ENCODE measurements at regions not wholly inside any gene's neighbourhood (a gene's known extent, or its start where the extent isn't known, plus 50 kb on each side); places are given as distances from the start of the nearest gene placed in this dataset.

- H3K23ac ChIP-seq (ENCODE audit: low read length): no peak overlapping the region
- H3K9me3 ChIP-seq (ENCODE audit: insufficient read depth, low read depth, low read length): no peaks in the 10 kb centered on the region
- no peak for DNase-seq
- no peak overlapping the region for H3K27ac ChIP-seq (ENCODE audit: low read depth, low read length)
- H4K91ac ChIP-seq (ENCODE audit: low read depth, low read length): no peak overlapping the region
- no peaks in the 10 kb centered on the region for H3K36me3 ChIP-seq (ENCODE audit: control insufficient read depth in 1 of 2, insufficient read depth in 2 of 2, low read length in 2 of 2)
- no peak overlapping the region for H2BK12ac ChIP-seq (ENCODE audit: low read length)
- H2BK120ac ChIP-seq (ENCODE audit: insufficient read depth, low read length, poor library complexity): no peak overlapping the region
- H4K12ac ChIP-seq (ENCODE audit: low read depth, low read length): no peak overlapping the region
- H3K18ac ChIP-seq (ENCODE audit: low read length): no peak overlapping the region
- H3K79me1 ChIP-seq (ENCODE audit: low read length): no peaks in the 10 kb centered on the region
- no peak overlapping the region for H3K4me3 ChIP-seq (ENCODE audit: low read depth, low read length)
- no peak overlapping the region for H3K14ac ChIP-seq (ENCODE audit: low read length)
- no peak overlapping the region for H3K4me2 ChIP-seq (ENCODE audit: low read length)
- no peaks in the 10 kb centered on the region for H3K79me2 ChIP-seq (ENCODE audit: control insufficient read depth, insufficient read depth, low read length, poor library complexity)
- no peak overlapping the region for H2BK5ac ChIP-seq (ENCODE audit: low read depth, low read length, poor library complexity)
- H3K4ac ChIP-seq (ENCODE audit: low read depth, low read length): no peak overlapping the region
- H3K27me3 ChIP-seq (ENCODE audit: insufficient read depth, low read length): no peaks in the 10 kb centered on the region
- no peak overlapping the region for H4K8ac ChIP-seq (ENCODE audit: low read depth, low read length)
- H2AFZ ChIP-seq (ENCODE audit: insufficient read depth, low read length, poor library complexity): no peak overlapping the region
- WGBS (ENCODE audit: extremely low coverage, insufficient coverage, insufficient read length): no CpG with 5 or more reads among the region's 2 CpGs
- H3K9ac ChIP-seq (ENCODE audit: low read length): no peak overlapping the region
- H3K4me1 ChIP-seq (ENCODE audit: control insufficient read depth in 1 of 2, insufficient read depth in 2 of 2, low read length in 2 of 2): no peaks in the 10 kb centered on the region
- H2AK5ac ChIP-seq (ENCODE audit: low read length): no peak overlapping the region
Measured at GRCh38 chr3:82386647-82387046, 625.2 kb upstream of the GBE1 start.

GRCh38 chr3:82384181-82384580 lies 622.7 kb upstream of the GBE1 start:
- Histone ChIP-seq H3K79me2 (ENCODE audit: control insufficient read depth, insufficient read depth, low read length, poor library complexity) (no peaks in the 10 kb centered on the region), H3K14ac (ENCODE audit: low read length) (no peak overlapping the region), H3K9me3 (ENCODE audit: insufficient read depth, low read depth, low read length) (no peaks in the 10 kb centered on the region), H3K18ac (ENCODE audit: low read length) (no peak overlapping the region), H4K8ac (ENCODE audit: low read depth, low read length) (no peak overlapping the region), H3K4me2 (ENCODE audit: low read length) (no peak overlapping the region), H3K4me1 (ENCODE audit: control insufficient read depth in 1 of 2, insufficient read depth in 2 of 2, low read length in 2 of 2) (no peaks in the 10 kb centered on the region), H2BK5ac (ENCODE audit: low read depth, low read length, poor library complexity) (no peak overlapping the region), H2AK5ac (ENCODE audit: low read length) (no peak overlapping the region), H2BK12ac (ENCODE audit: low read length) (no peak overlapping the region), H4K12ac (ENCODE audit: low read depth, low read length) (no peak overlapping the region), H3K79me1 (ENCODE audit: low read length) (no peaks in the 10 kb centered on the region), H3K36me3 (ENCODE audit: control insufficient read depth in 1 of 2, insufficient read depth in 2 of 2, low read length in 2 of 2) (no peaks in the 10 kb centered on the region), H3K4ac (ENCODE audit: low read depth, low read length) (no peak overlapping the region), H3K27ac (ENCODE audit: low read depth, low read length) (no peak overlapping the region), H2AFZ (ENCODE audit: insufficient read depth, low read length, poor library complexity) (no peak overlapping the region), H2BK120ac (ENCODE audit: insufficient read depth, low read length, poor library complexity) (no peak overlapping the region), H4K91ac (ENCODE audit: low read depth, low read length) (no peak overlapping the region), H3K23ac (ENCODE audit: low read length) (no peak overlapping the region), H3K9ac (ENCODE audit: low read length) (no peak overlapping the region), H3K4me3 (ENCODE audit: low read depth, low read length) (no peak overlapping the region), H3K27me3 (ENCODE audit: insufficient read depth, low read length) (no peaks in the 10 kb centered on the region)
- no CpG with 5 or more reads among the region's 3 CpGs for WGBS (ENCODE audit: extremely low coverage, insufficient coverage, insufficient read length)
- no peak for DNase-seq

GRCh38 chr3:82382831-82383230 lies 621.4 kb upstream of the GBE1 start:
- no peak overlapping the region for H2AFZ ChIP-seq (ENCODE audit: insufficient read depth, low read length, poor library complexity)
- no peak for DNase-seq
- H3K14ac ChIP-seq (ENCODE audit: low read length): no peak overlapping the region
- no peak overlapping the region for H3K4ac ChIP-seq (ENCODE audit: low read depth, low read length)
- H2BK5ac ChIP-seq (ENCODE audit: low read depth, low read length, poor library complexity): no peak overlapping the region
- H2BK12ac ChIP-seq (ENCODE audit: low read length): no peak overlapping the region
- no CpG with 5 or more reads among the region's 4 CpGs for WGBS (ENCODE audit: extremely low coverage, insufficient coverage, insufficient read length)
- no peak overlapping the region for H3K27ac ChIP-seq (ENCODE audit: low read depth, low read length)
- no peaks in the 10 kb centered on the region for H3K4me1 ChIP-seq (ENCODE audit: control insufficient read depth in 1 of 2, insufficient read depth in 2 of 2, low read length in 2 of 2)
- H3K79me1 ChIP-seq (ENCODE audit: low read length): no peaks in the 10 kb centered on the region
- H3K9me3 ChIP-seq (ENCODE audit: insufficient read depth, low read depth, low read length): peaks cover 2% of the 10 kb centered on the region
- no peak overlapping the region for H4K12ac ChIP-seq (ENCODE audit: low read depth, low read length)
- H3K4me3 ChIP-seq (ENCODE audit: low read depth, low read length): no peak overlapping the region
- no peaks in the 10 kb centered on the region for H3K79me2 ChIP-seq (ENCODE audit: control insufficient read depth, insufficient read depth, low read length, poor library complexity)
- no peak overlapping the region for H2BK120ac ChIP-seq (ENCODE audit: insufficient read depth, low read length, poor library complexity)
- H2AK5ac ChIP-seq (ENCODE audit: low read length): no peak overlapping the region
- no peaks in the 10 kb centered on the region for H3K36me3 ChIP-seq (ENCODE audit: control insufficient read depth in 1 of 2, insufficient read depth in 2 of 2, low read length in 2 of 2)
- H3K18ac ChIP-seq (ENCODE audit: low read length): no peak overlapping the region
- no peak overlapping the region for H4K8ac ChIP-seq (ENCODE audit: low read depth, low read length)
- H4K91ac ChIP-seq (ENCODE audit: low read depth, low read length): no peak overlapping the region
- H3K23ac ChIP-seq (ENCODE audit: low read length): no peak overlapping the region
- H3K4me2 ChIP-seq (ENCODE audit: low read length): no peak overlapping the region
- H3K9ac ChIP-seq (ENCODE audit: low read length): no peak overlapping the region
- no peaks in the 10 kb centered on the region for H3K27me3 ChIP-seq (ENCODE audit: insufficient read depth, low read length)

GRCh38 chr3:82378392-82378791 lies 616.9 kb upstream of the GBE1 start:
- H3K9ac ChIP-seq (ENCODE audit: low read length): no peak overlapping the region
- no peak overlapping the region for H3K27ac ChIP-seq (ENCODE audit: low read depth, low read length)
- H4K12ac ChIP-seq (ENCODE audit: low read depth, low read length): no peak overlapping the region
- H2BK120ac ChIP-seq (ENCODE audit: insufficient read depth, low read length, poor library complexity): no peak overlapping the region
- H3K79me1 ChIP-seq (ENCODE audit: low read length): no peaks in the 10 kb centered on the region
- H3K14ac ChIP-seq (ENCODE audit: low read length): no peak overlapping the region
- H3K9me3 ChIP-seq (ENCODE audit: insufficient read depth, low read depth, low read length): peaks cover 11% of the 10 kb centered on the region
- H3K23ac ChIP-seq (ENCODE audit: low read length): no peak overlapping the region
- DNase-seq: no peak
- no CpG with 5 or more reads among the region's 2 CpGs for WGBS (ENCODE audit: extremely low coverage, insufficient coverage, insufficient read length)
- H3K4me3 ChIP-seq (ENCODE audit: low read depth, low read length): no peak overlapping the region
- H2BK5ac ChIP-seq (ENCODE audit: low read depth, low read length, poor library complexity): no peak overlapping the region
- no peaks in the 10 kb centered on the region for H3K36me3 ChIP-seq (ENCODE audit: control insufficient read depth in 1 of 2, insufficient read depth in 2 of 2, low read length in 2 of 2)
- H3K4me1 ChIP-seq (ENCODE audit: control insufficient read depth in 1 of 2, insufficient read depth in 2 of 2, low read length in 2 of 2): no peaks in the 10 kb centered on the region
- H2AFZ ChIP-seq (ENCODE audit: insufficient read depth, low read length, poor library complexity): no peak overlapping the region
- H3K79me2 ChIP-seq (ENCODE audit: control insufficient read depth, insufficient read depth, low read length, poor library complexity): no peaks in the 10 kb centered on the region
- H3K4me2 ChIP-seq (ENCODE audit: low read length): no peak overlapping the region
- no peaks in the 10 kb centered on the region for H3K27me3 ChIP-seq (ENCODE audit: insufficient read depth, low read length)
- no peak overlapping the region for H2BK12ac ChIP-seq (ENCODE audit: low read length)
- no peak overlapping the region for H3K18ac ChIP-seq (ENCODE audit: low read length)
- no peak overlapping the region for H4K91ac ChIP-seq (ENCODE audit: low read depth, low read length)
- no peak overlapping the region for H4K8ac ChIP-seq (ENCODE audit: low read depth, low read length)
- H3K4ac ChIP-seq (ENCODE audit: low read depth, low read length): no peak overlapping the region
- no peak overlapping the region for H2AK5ac ChIP-seq (ENCODE audit: low read length)

Data from trophoblast cell (in vitro differentiated cells and primary cell).